CD14-positive monocyte (primary cell): ENCODE measurements at regions not wholly inside any gene's neighbourhood (a gene's known extent, or its start where the extent isn't known, plus 50 kb on each side); places are given as distances from the start of the nearest gene placed in this dataset.

Experiments
- DNase-seq, 3 donors: peaks; one replicate each; pipeline ENCODE4 v3.0.0-alpha.2; 2011 to 2022
- H2AFZ ChIP-seq: 2 replicates; pipeline ENCODE4 v1.6.0; 2012; ENCODE audit warnings: mild to moderate bottlenecking, low read depth, low read length, inconsistent platforms; ENCODE audit not compliant: insufficient read depth, poor library complexity, severe bottlenecking
- H3K27ac ChIP-seq, 2 donors: 1 replicate in 1 of 2; 2 replicates in 1 of 2; pipeline ENCODE4 v1.5.1; 2012 to 2013; ENCODE audit warnings: low read length in 2 of 2, control low read depth in 1 of 2, inconsistent platforms in 1 of 2, low read depth in 1 of 2, mild to moderate bottlenecking in 1 of 2
- H3K27me3 ChIP-seq, 2 donors: one replicate each; pipeline versions ENCODE4 v1.6.0 to v1.6.1; 2011 to 2013; ENCODE audit warnings: low read length in 2 of 2; ENCODE audit not compliant: control insufficient read depth in 2 of 2, insufficient read depth in 2 of 2
- H3K36me3 ChIP-seq, 2 donors: replicated peaks in 1 of 2; 1 replicate in 1 of 2; 2 replicates in 1 of 2; pipeline versions ENCODE4 v1.5.1 to v1.6.1; 2012 to 2013; ENCODE audit warnings: low read length in 2 of 2, control low read depth in 1 of 2, inconsistent platforms in 1 of 2, mild to moderate bottlenecking in 1 of 2; ENCODE audit not compliant: insufficient read depth in 2 of 2, control insufficient read depth in 1 of 2
- H3K4me1 ChIP-seq, 2 donors: 1 replicate in 1 of 2; 2 replicates in 1 of 2; pipeline versions ENCODE4 v1.5.1 to v1.6.1; 2012 to 2013; ENCODE audit warnings: low read length in 2 of 2, control low read depth in 1 of 2, inconsistent platforms in 1 of 2, mild to moderate bottlenecking in 1 of 2, moderate library complexity in 1 of 2; ENCODE audit not compliant: insufficient read depth in 2 of 2, control insufficient read depth in 1 of 2
- H3K4me2 ChIP-seq: replicated peaks from 2 replicates; pipeline ENCODE3; 2012; ENCODE audit warnings: low read length, moderate library complexity, mild to moderate bottlenecking; ENCODE audit not compliant: poor library complexity, severe bottlenecking; ENCODE audit errors: extremely low read depth
- H3K4me3 ChIP-seq, 3 experiments: fragments of 200-600 bp in 1 of 3; sonication (generic) in 1 of 3; replicated peaks in 1 of 3; 1 replicate in 2 of 3; 2 replicates in 1 of 3; pipeline ENCODE4 v1.5.1; 2011 to 2013; ENCODE audit warnings: low read length in 3 of 3, mild to moderate bottlenecking in 3 of 3, control low read depth in 2 of 3, low read depth in 2 of 3, inconsistent platforms in 1 of 3, moderate library complexity in 1 of 3
- H3K79me2 ChIP-seq: 2 replicates; pipeline ENCODE4 v1.6.0; 2012; ENCODE audit warnings: mild to moderate bottlenecking, control low read depth, inconsistent platforms, low read length, moderate library complexity; ENCODE audit not compliant: insufficient read depth
- H3K9ac ChIP-seq: 2 replicates; pipeline ENCODE4 v1.6.0; 2017; ENCODE audit warnings: low read length, mild to moderate bottlenecking; ENCODE audit not compliant: insufficient read depth, poor library complexity, severe bottlenecking
- H3K9me3 ChIP-seq, 2 donors: replicated peaks in 1 of 2; 1 replicate in 1 of 2; 2 replicates in 1 of 2; pipeline versions ENCODE4 v1.5.1 to v1.6.1; 2012 to 2013; ENCODE audit warnings: low read length in 2 of 2, control low read depth in 1 of 2; ENCODE audit not compliant: control insufficient read depth in 1 of 2, insufficient read depth in 1 of 2
- H4K20me1 ChIP-seq: 2 replicates; pipeline ENCODE4 v1.6.0; 2012; ENCODE audit warnings: mild to moderate bottlenecking, low read length, control low read depth, moderate library complexity; ENCODE audit not compliant: insufficient read depth
- H3K27ac Mint-ChIP-seq, 7 donors: one replicate each; pipeline ENCODE4 v1.8.0; 2020; ENCODE audit warnings: mild to moderate bottlenecking in 7 of 7, mixed read lengths in 7 of 7, moderate library complexity in 6 of 7, inconsistent platforms in 2 of 7
- H3K27me3 Mint-ChIP-seq, 3 donors: one replicate each; pipeline ENCODE4 v1.8.0; 2021 to 2022; ENCODE audit warnings: low read depth in 3 of 3, mild to moderate bottlenecking in 3 of 3, mixed read lengths in 3 of 3, moderate library complexity in 3 of 3, inconsistent platforms in 1 of 3
- H3K36me3 Mint-ChIP-seq, 2 donors: one replicate each; pipeline ENCODE4 v1.8.0; 2020; ENCODE audit warnings: mixed read lengths in 2 of 2, inconsistent platforms in 1 of 2, mild to moderate bottlenecking in 1 of 2
- H3K4me1 Mint-ChIP-seq: one replicate; pipeline ENCODE4 v1.8.0; 2020; ENCODE audit warnings: mild to moderate bottlenecking, mixed read lengths
- H3K4me3 Mint-ChIP-seq, 2 donors: one replicate each; pipeline ENCODE4 v1.8.0; 2020; ENCODE audit warnings: mild to moderate bottlenecking in 2 of 2, mixed read lengths in 2 of 2, moderate library complexity in 1 of 2
- H3K9me3 Mint-ChIP-seq, 7 donors: one replicate each; pipeline ENCODE4 v1.8.0; 2020 to 2022; ENCODE audit warnings: mixed read lengths in 7 of 7, mild to moderate bottlenecking in 6 of 7, moderate library complexity in 6 of 7, inconsistent platforms in 2 of 7
- CTCF ChIP-seq: fragments of 200-600 bp; IDR thresholded peaks from one replicate; pipeline ENCODE4 v1.8.0; 2022; ENCODE audit warnings: antibody characterized with exemption, mild to moderate bottlenecking
- WGBS: methylation state at CpG from one replicate; pipeline ENCODE4 v1.1.5; 2013; ENCODE audit warnings: missing lambda C conversion rate; ENCODE audit not compliant: insufficient coverage; 5-methylcytosine and 5-hydroxymethylcytosine counted together
- intact Hi-C, 2 donors: fragments of 100-400 bp; cut with micrococcal nuclease; formaldehyde crosslinking; loops; one replicate each; pipeline versions ENCODE4 v1.15.0 to v1.15.1; 2023

DNA sequence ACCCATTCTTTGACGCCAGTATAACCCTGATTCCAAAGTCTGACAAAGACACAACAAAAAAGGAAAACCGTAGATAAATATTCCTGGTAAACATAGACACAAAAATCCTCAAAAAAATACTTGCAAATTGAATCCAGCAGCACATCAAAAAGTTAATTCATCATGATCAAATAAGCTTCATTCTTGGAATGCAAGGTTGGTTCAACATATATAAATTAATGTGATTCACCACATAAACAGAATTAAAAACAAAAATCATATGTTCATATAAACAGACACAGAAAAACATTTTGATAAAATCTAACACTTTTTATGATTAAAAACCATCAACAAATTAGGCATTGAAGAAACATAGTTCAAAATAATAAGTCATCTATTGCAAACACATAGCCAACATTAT lies 324.2 kb upstream of the TRPC7 start:
- Histone ChIP-seq H3K4me3 (no peak overlapping the region), H3K79me2 (no peaks in the 10 kb centered on the region), H3K27me3 (no peaks in the 10 kb centered on the region), H3K4me2 (no peak overlapping the region), H3K9ac (no peak overlapping the region), H3K27ac (no peak overlapping the region), H3K9me3 (peaks cover 9 to 12% of the 10 kb centered on the region in 2 donors), H2AFZ (no peak overlapping the region), H3K36me3 (no peaks in the 10 kb centered on the region), H4K20me1 (no peaks in the 10 kb centered on the region), H3K4me1 (no peaks in the 10 kb centered on the region)
- Mint-ChIP-seq H3K9me3 (peaks cover 5 to 23% (median 12%) of the 10 kb centered on the region in 7 donors), H3K36me3 (no peaks in the 10 kb centered on the region), H3K4me3 (no peak overlapping the region), H3K27me3 (no peaks in the 10 kb centered on the region), H3K4me1 (no peaks in the 10 kb centered on the region), H3K27ac (no peak overlapping the region)
- no peak for DNase-seq
- intact Hi-C loops = no loop called here
- TF ChIP-seq CTCF = no peak
- no CpG with 5 or more reads among the region's 2 CpGs for WGBS

- intact Hi-C loops = no loop called here
- no CpG with 5 or more reads among the region's 1 CpG for WGBS
- no peaks in the 10 kb centered on the region for H4K20me1 ChIP-seq
- no peaks in the 10 kb centered on the region for H3K4me1 Mint-ChIP-seq
- peaks cover 8 to 23% (median 12%) of the 10 kb centered on the region in 7 donors for H3K9me3 Mint-ChIP-seq
- DNase-seq = no peak
- no peaks in the 10 kb centered on the region for H3K4me1 ChIP-seq
- H3K79me2 ChIP-seq = no peaks in the 10 kb centered on the region
- no peak overlapping the region for H3K9ac ChIP-seq
- no peak overlapping the region for H3K4me3 Mint-ChIP-seq
- no peak overlapping the region for H3K4me2 ChIP-seq
- no peaks in the 10 kb centered on the region for H3K27me3 Mint-ChIP-seq
- peaks cover 9 to 12% of the 10 kb centered on the region in 2 donors for H3K9me3 ChIP-seq
- no peak overlapping the region for H3K27ac Mint-ChIP-seq
- H3K27ac ChIP-seq = no peak overlapping the region
- no peaks in the 10 kb centered on the region for H3K36me3 Mint-ChIP-seq
- no peaks in the 10 kb centered on the region for H3K27me3 ChIP-seq
- no peak overlapping the region for H2AFZ ChIP-seq
- no peak overlapping the region for H3K4me3 ChIP-seq
- no peaks in the 10 kb centered on the region for H3K36me3 ChIP-seq
- TF ChIP-seq CTCF = no peak
Observed at GRCh38 chr5:136686192-136686872, 321.0 kb upstream of the TRPC7 start.
